NOMO-1 treated with dmso at 0.1 percent for 144 hours (cell line): ENCODE measurements at regions not wholly inside any gene's neighbourhood (a gene's known extent, or its start where the extent isn't known, plus 50 kb on each side); places are given as distances from the start of the nearest gene placed in this dataset.
"Not testable (repeated sequence)": the region's sequence is repeated elsewhere in the genome, so short reads cannot be mapped to it uniquely, and the experiment has no call there.

ENCODE experiments used
- DNase-seq: peaks from one replicate; lab custom pipeline; 2025; ENCODE audit not compliant: unreplicated experiment; lab: John Stamatoyannopoulos, UW

DNA sequence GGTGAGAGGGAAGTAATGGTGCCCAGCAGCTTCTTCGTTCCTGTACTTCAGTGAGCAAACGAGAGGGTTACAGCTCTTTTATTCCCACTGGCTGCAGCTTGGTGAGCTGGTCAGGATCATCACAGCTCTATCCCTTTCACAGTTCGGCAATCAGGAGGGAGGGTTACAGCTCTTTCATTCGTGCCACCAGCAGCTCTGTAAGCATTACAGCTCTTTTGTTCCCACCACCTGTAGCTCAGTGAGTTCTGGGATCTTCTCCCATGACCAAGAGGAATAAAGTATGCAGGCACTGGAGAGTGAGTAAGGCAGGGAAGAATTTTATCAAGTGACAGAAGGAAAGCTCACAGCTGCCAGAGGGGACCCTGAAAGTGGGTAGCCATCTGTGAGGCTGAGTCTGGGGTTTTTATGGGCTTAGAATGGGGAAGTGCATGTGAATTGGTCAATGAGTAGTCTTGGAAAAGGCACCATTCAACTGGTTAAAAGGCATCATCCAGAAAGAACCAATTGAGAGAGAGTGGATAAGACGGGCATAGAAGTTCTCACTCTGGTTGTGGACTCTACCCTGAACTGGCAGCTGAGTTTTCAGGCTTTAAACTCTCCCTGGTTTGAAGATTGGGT lies 123.7 kb downstream of the COX18 start:
- DNase-seq, result no peak

DNA sequence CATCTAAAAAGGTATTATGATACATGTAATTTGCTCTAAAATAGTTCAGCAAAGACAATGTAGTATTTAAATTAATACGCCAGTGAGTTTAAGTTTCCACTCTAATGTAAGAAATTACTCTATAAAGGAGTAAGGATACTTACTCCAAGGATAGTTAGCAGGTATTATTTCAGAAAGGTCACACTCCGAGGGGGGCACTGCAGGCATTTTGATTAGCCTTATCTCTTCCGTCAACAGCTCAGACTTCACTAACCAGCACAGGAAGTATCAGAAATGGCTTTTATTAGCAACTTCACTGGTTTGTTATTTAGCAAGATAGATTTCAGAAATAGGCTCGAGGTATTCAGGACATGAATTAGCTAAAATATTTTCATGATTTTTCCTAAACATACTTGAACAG lies 127.0 kb downstream of the COX18 start:
- DNase-seq, result no peak

GRCh38 chr4:72938516-72938915 lies 131.0 kb downstream of the COX18 start:
- DNase-seq, result no peak

GRCh38 chr4:72935462-72935861 lies 134.1 kb downstream of the COX18 start:
- DNase-seq, result no peak

DNA sequence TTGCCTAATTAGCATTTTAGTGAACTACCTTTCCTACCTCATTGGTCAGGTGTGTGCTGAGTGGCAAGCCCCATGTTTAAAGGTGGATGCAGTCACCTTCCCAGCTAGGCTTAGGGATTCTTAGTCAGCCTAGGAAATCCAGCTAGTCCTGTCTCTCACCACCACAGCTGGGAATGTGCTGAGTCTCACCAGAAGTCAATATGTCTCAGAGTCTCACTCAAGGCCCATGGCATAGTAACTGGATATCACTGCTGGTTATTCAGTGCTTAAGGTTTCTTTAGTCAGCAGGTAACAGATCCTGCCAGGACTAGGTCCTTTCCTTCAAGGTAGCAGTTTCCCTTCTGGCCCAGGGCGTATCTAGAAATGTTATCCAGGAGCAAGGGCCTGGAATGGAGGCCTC lies 136.5 kb downstream of the COX18 start:
- DNase-seq, result no peak

DNA sequence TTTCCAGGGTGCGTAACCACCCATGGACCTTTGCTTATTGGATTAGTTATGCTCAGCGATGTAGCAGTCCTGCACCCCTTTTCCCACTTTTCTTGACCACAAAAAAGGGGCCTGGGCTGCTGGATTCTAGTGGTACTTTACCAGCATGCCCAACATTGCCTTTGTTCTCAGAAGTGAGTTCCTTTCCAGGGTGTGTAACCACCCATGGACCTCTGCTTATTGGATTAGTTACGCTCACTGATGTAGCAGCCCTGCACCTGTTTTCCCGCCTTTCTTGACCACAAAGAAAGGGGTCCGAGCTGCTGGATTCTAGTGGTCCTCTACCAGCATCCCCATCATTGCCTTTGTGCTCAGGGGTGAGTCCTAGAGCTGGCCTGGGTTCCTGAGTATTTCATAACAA lies 138.2 kb downstream of the COX18 start:
- no peak for DNase-seq

GRCh38 chr4:72929596-72930274 lies 139.8 kb downstream of the COX18 start:
- DNase-seq, result not testable (repeated sequence)

GRCh38 chr4:72924814-72925213 lies 144.7 kb downstream of the COX18 start:
- no peak for DNase-seq

- DNase-seq, result no peak
Observed at GRCh38 chr4:72919937-72920336, 149.6 kb downstream of the COX18 start.

DNA sequence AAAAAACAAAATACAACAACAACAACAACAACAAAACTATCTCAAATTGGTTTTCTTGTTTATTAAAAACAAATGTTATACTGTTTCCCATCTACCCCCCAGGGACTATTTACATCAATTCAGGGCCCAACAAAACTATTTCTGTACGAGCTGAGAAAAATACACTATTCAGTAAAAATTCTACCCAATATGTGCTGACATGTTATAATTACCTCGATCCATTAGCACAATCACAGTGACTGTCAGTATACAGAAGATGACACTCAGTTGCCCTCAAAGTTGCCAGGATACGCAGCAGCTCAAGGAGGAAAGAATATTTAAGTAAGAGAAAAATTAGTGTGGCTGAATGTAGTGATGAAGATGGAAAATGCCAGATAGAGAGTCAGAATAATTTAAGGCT lies 150.1 kb downstream of the COX18 start:
- DNase-seq, result no peak

DNA sequence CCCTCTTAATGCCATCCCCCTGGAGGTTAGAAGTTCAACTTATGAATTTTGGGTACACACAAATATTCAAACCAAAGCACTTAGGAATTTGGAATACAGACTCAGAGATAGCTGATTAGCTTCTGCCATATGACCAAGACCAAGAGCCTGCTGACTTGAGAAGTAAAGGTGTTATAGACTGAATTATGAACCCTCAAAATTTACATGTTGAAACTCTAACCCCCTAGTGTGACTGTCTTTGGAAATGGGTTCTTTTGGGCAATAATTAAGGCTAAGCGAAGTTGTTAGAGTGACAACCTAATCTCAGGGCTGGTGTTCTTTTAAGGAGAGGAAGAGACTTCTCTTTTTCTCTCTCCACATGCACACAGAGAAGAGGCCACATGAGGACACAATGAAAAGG lies 151.2 kb downstream of the COX18 start:
- DNase-seq, result no peak

DNA sequence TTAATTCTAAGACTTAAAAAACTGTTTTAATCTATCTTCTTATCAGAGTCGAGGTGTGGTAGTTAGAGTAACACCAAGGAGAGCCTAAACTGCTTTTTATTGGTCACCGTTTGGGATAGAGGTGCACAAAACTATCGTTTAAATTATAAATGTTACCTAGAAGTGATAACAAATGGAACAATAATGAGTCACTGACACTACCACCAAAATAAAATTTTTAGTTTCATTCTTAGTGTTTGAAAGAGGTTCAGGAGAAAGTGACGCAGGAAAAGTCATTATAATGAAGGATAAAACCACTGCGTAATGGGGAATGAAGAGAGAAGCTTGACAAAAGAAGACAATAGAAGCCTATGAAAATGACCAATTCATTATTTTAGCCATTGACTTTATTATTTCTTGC lies 158.2 kb downstream of the COX18 start:
- DNase-seq, result no peak

DNA sequence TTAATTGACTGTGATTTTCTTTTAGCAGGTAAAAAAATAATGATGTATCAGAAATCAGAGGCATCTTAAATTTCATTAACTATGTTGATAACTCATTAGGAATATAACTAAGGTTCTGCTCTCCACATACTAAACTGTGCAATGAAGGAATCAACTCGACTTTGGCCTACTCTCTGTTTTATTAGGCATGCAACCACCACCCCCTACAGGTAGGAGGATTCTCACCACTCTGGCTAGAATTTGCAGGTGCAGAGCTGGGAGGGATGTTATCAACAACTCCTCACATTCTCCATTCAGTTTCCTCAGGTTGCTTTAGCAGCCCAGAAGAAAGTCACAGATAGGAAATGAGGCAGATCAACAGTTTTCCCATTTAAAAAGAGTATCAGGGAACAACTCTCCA lies 160.1 kb downstream of the COX18 start:
- no peak for DNase-seq

DNA sequence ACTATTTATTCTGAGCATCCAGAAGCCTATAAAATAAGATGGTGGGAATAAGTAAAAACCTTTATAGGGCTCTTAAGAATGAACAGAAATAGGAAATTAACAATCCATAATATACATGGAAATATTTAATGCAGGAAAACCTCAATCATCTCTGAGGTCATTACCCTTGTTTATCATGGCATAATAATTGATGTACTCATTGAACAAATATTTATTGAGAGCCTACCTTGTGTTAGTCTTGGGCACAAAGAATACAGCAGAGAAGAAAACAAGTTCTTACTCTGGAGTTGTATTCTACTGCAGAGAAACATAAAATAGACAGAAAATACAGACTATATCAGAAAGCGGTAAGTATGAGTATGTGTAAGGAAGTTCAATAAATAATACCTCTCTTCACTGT lies 167.2 kb downstream of the COX18 start:
- DNase-seq, result no peak

- no peak for DNase-seq
Observed at GRCh38 chr4:72901553-72901952, 168.0 kb downstream of the COX18 start.

DNA sequence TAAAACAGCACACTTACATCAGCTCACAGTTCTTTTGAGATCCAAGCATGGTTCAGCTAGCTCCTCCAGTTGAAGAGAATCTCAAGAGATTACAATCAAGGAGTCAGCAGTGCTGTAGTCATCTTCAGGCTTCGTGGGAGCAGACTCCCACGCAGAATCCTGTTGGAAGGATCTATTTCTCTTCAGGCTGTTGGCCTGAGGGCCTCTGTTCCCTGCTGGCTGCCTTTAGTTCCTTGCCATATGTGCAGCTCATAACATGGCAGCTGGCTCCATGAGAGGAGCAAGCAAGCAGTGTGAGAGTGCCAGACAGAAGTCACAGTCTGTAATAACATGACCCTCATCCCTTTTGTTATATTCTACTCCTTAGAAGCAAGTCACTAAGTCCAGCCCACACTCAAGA lies 168.6 kb downstream of the COX18 start:
- DNase-seq, result no peak

DNA sequence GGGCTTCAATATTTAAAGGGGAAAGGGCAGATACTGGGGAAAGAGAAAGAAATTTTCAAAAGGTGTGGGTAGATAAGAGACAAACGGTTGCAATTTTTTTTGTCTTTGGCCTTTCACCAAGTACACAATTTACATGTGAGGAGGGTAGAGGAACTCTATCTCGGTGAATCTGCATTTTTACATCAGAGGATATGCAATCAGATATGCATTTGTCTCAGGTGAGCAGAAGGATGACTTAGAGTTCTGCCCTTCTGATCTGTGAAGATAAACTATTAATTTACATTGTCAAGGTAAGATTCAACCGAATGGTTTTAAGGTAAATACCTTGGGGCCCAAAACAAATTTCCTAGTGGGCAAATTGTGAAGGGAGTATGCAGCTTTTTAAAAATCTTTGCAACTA lies 169.9 kb downstream of the COX18 start:
- DNase-seq, result no peak

DNA sequence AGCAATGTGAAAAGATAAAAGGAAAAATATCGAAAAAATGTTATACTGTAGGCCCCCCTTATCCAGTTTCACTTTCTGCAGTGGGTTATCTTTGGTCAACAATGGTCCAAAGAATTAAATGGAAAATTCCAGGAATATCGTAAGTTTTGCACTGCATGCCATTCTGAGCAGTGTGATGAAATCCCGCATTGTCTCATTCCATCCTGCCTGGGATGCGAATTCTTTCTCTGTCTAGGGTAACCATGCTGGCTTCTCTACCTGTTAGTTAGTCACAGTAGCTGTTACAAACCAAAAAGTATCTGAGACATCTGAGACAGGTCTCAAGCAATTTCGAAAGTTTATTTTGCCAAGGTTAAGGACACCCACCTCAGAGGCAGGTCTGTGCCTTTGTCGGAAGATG lies 170.3 kb downstream of the COX18 start:
- DNase-seq, result no peak

- DNase-seq, result no peak
Observed at GRCh38 chr4:72896515-72896914, 173.0 kb downstream of the COX18 start.

DNA sequence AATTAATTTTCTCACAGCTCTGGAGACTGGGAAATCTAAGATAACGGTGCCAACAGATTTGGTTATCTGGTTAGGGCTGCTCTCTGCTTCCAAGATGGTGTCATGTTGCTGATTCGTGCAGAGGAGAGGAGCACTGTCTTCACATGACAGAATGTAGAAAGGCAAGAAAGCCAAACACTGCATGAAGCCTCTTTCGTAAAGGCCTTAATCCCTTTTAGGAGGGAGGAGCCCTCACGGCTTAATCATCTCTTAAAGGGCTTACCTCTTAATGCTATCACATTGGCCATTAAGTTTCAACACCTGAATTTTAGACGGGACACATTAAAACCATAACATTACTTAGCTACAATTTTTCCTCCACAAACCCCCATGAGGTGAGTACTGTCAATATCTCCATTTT lies 174.1 kb downstream of the COX18 start:
- DNase-seq, result no peak

GRCh38 chr4:72893354-72894066 lies 176.0 kb downstream of the COX18 start:
- DNase-seq, result no peak

- DNase-seq, result no peak
Observed at GRCh38 chr4:72888331-72888730, 181.2 kb downstream of the COX18 start.
